GM23248 (cell line): ENCODE measurements at regions not wholly inside any gene's neighbourhood (a gene's known extent, or its start where the extent isn't known, plus 50 kb on each side); places are given as distances from the start of the nearest gene placed in this dataset.

Experiments used
- EZH2 ChIP-seq: fragments of 200-600 bp; sonication (generic); IDR thresholded peaks from 2 replicates; pipeline ENCODE4 v1.6.1; 2018; ENCODE audit warnings: antibody characterized with exemption, mild to moderate bottlenecking; ENCODE audit not compliant: insufficient read depth, poor library complexity, severe bottlenecking
- EZH2phosphoT487 ChIP-seq: fragments of 200-600 bp; sonication (generic); IDR thresholded peaks from 2 replicates; pipeline ENCODE4 v1.6.1; 2018; ENCODE audit warnings: antibody characterized with exemption, moderate library complexity, mild to moderate bottlenecking, low read depth; ENCODE audit not compliant: insufficient read depth

GRCh38 chr5:67272453-67273130, 76.0 kb upstream of the CD180 start:
- no peak for TF ChIP-seq EZH2phosphoT487
- TF ChIP-seq EZH2: no peak
